AG09309 (cell line): ENCODE measurements at regions not wholly inside any gene's neighbourhood (a gene's known extent, or its start where the extent isn't known, plus 50 kb on each side); places are given as distances from the start of the nearest gene placed in this dataset.

Experiments used
- DNase-seq: peaks from one replicate; pipeline ENCODE4 v3.0.0-alpha.2; 2010; ENCODE audit warnings: low read depth
- H3K4me3 ChIP-seq: 2 replicates; pipeline ENCODE4 v1.5.1; 2011; ENCODE audit warnings: mild to moderate bottlenecking, low read depth, low read length, moderate library complexity; ENCODE audit not compliant: control insufficient read depth
- CTCF ChIP-seq: IDR thresholded peaks from 2 replicates; pipeline ENCODE4 v1.5.1; 2011; ENCODE audit warnings: mild to moderate bottlenecking, low read depth, low read length, inconsistent platforms; ENCODE audit not compliant: insufficient read depth, control insufficient read depth; ENCODE audit errors: missing control alignments

- DNase-seq: no peak
- no peak overlapping the region for H3K4me3 ChIP-seq
- no peak for TF ChIP-seq CTCF
Observed at GRCh38 chr5:126108470-126108869, 314.7 kb upstream of the GRAMD2B start.

GRCh38 chr5:126115059-126115629, 308.1 kb upstream of the GRAMD2B start:
- DNase-seq: no peak
- H3K4me3 ChIP-seq: no peak overlapping the region
- TF ChIP-seq CTCF: no peak

- no peak for TF ChIP-seq CTCF
- no peak for DNase-seq
- H3K4me3 ChIP-seq: no peak overlapping the region
Observed at GRCh38 chr5:126117044-126117443, 306.2 kb upstream of the GRAMD2B start.

GRCh38 chr5:126119887-126120442, 303.2 kb upstream of the GRAMD2B start:
- no peak for DNase-seq
- no peak for TF ChIP-seq CTCF

GRCh38 chr5:126120939-126121338, 302.3 kb upstream of the GRAMD2B start:
- TF ChIP-seq CTCF: no peak

More at GRCh38 chr5:126119887-126120442, 303.2 kb upstream of the GRAMD2B start:
- no peak overlapping the region for H3K4me3 ChIP-seq

GRCh38 chr5:126122942-126123341, 300.3 kb upstream of the GRAMD2B start:
- no peak for TF ChIP-seq CTCF
- no peak for DNase-seq
- H3K4me3 ChIP-seq: no peak overlapping the region

More at GRCh38 chr5:126120939-126121338, 302.3 kb upstream of the GRAMD2B start:
- H3K4me3 ChIP-seq: no peak overlapping the region
- DNase-seq: no peak
